Thoracic aorta (tissue), 2 donors: ENCODE measurements at regions not wholly inside any gene's neighbourhood (a gene's known extent, or its start where the extent isn't known, plus 50 kb on each side); places are given as distances from the start of the nearest gene placed in this dataset.
"Not testable (repeated sequence)": the region's sequence is repeated elsewhere in the genome, so short reads cannot be mapped to it uniquely, and the experiment has no call there.

Experiments used
- ATAC-seq: fragments of 150-250 bp; one replicate; pipeline ENCODE4 v1.8.0; 2017; ENCODE audit warnings: low read depth; ENCODE audit not compliant: insufficient number of reproducible peaks, low FRiP score
- DNase-seq: peaks from one replicate; pipeline ENCODE4 v3.0.0-alpha.2; 2020; ENCODE audit warnings: low spot score
- H3K27ac ChIP-seq, 2 donors: fragments of 200-600 bp; sonication (generic); 1 replicate in 1 of 2; 2 replicates in 1 of 2; pipeline ENCODE4 v1.5.1; 2016; ENCODE audit warnings: mild to moderate bottlenecking in 2 of 2, moderate library complexity in 2 of 2
- H3K27me3 ChIP-seq: fragments of 200-600 bp; sonication (generic); replicated peaks from 2 replicates; pipeline ENCODE4 v1.6.0; 2016; ENCODE audit warnings: mild to moderate bottlenecking; ENCODE audit not compliant: insufficient read depth
- H3K36me3 ChIP-seq: fragments of 200-600 bp; sonication (generic); one replicate; pipeline ENCODE4 v1.5.1; 2016
- H3K4me1 ChIP-seq, 2 donors: fragments of 200-600 bp; sonication (generic); 1 replicate in 1 of 2; 2 replicates in 1 of 2; pipeline versions ENCODE4 v1.5.1 to v1.6.0; 2016; ENCODE audit warnings: low read depth in 2 of 2, mild to moderate bottlenecking in 1 of 2; ENCODE audit not compliant: control insufficient read depth in 1 of 2
- H3K4me3 ChIP-seq: fragments of 200-600 bp; sonication (generic); 2 replicates; pipeline ENCODE4 v1.5.1; 2016; ENCODE audit warnings: mild to moderate bottlenecking
- H3K9me3 ChIP-seq: fragments of 200-600 bp; sonication (generic); 2 replicates; pipeline ENCODE4 v1.5.1; 2016
- CTCF ChIP-seq: fragments of 200-600 bp; sonication (generic); IDR thresholded peaks from one replicate; pipeline ENCODE4 v1.5.1; 2019; ENCODE audit warnings: antibody characterized with exemption

- peak; percentile 9 for ATAC-seq
- H3K27me3 ChIP-seq, H3K9me3 ChIP-seq, DNase-seq, H3K27ac ChIP-seq, H3K4me3 ChIP-seq, H3K36me3 ChIP-seq: not testable (repeated sequence)
- peaks cover 22 to 25% of the 10 kb centered on the region in 2 donors for H3K4me1 ChIP-seq
Observed at GRCh38 chr1:149841597-149842238, 57.6 kb upstream of the BOLA1 start.

- not testable (repeated sequence) for H3K9me3 ChIP-seq, H3K36me3 ChIP-seq, H3K27ac ChIP-seq, H3K27me3 ChIP-seq, H3K4me3 ChIP-seq, DNase-seq
- peak; percentile 92 for ATAC-seq
- peaks cover 22 to 33% of the 10 kb centered on the region in 2 donors for H3K4me1 ChIP-seq
Observed at GRCh38 chr1:149842458-149843064, 56.8 kb upstream of the BOLA1 start.

- Histone ChIP-seq H3K27ac (peak overlapping the region; percentile 58 to 77), H3K27me3 (no peaks in the 10 kb centered on the region), H3K4me1 (peaks cover 25 to 39% of the 10 kb centered on the region in 2 donors), H3K36me3 (no peaks in the 10 kb centered on the region), H3K9me3 (no peaks in the 10 kb centered on the region), H3K4me3 (peak overlapping the region; percentile 71)
- no peak for TF ChIP-seq CTCF
- DNase-seq: no peak
- ATAC-seq: no peak
Observed at GRCh38 chr1:149843431-149844041, 55.8 kb upstream of the BOLA1 start.

GRCh38 chr1:149844101-149844500 lies 55.3 kb upstream of the BOLA1 start:
- Histone ChIP-seq H3K27me3 (no peaks in the 10 kb centered on the region), H3K27ac (peak overlapping the region in 1 of 2 donors; percentile 77), H3K4me1 (peaks cover 25 to 45% of the 10 kb centered on the region in 2 donors), H3K36me3 (no peaks in the 10 kb centered on the region), H3K4me3 (peak overlapping the region; percentile 71), H3K9me3 (no peaks in the 10 kb centered on the region)
- no peak for ATAC-seq
- no peak for DNase-seq
- no peak for TF ChIP-seq CTCF

- H3K4me3 ChIP-seq: no peak overlapping the region
- DNase-seq: no peak
- H3K27ac ChIP-seq: no peak overlapping the region
- H3K9me3 ChIP-seq: no peaks in the 10 kb centered on the region
- TF ChIP-seq CTCF: no peak
- H3K36me3 ChIP-seq: no peaks in the 10 kb centered on the region
- H3K4me1 ChIP-seq: peaks cover 31 to 51% of the 10 kb centered on the region in 2 donors
- no peaks in the 10 kb centered on the region for H3K27me3 ChIP-seq
- no peak for ATAC-seq
Observed at GRCh38 chr1:149844650-149845255, 54.6 kb upstream of the BOLA1 start.

GRCh38 chr1:149845416-149845815 lies 54.0 kb upstream of the BOLA1 start:
- no peaks in the 10 kb centered on the region for H3K27me3 ChIP-seq
- DNase-seq (no peak), ATAC-seq (no peak)
- no peaks in the 10 kb centered on the region for H3K36me3 ChIP-seq
- H3K4me3 ChIP-seq: no peak overlapping the region
- H3K9me3 ChIP-seq: no peaks in the 10 kb centered on the region
- H3K4me1 ChIP-seq: peaks cover 34 to 55% of the 10 kb centered on the region in 2 donors
- no peak overlapping the region for H3K27ac ChIP-seq
- TF ChIP-seq CTCF: no peak
